ENCODE measurements at regions not wholly inside any gene's neighbourhood (a gene's known extent, or its start where the extent isn't known, plus 50 kb on each side); places are given as distances from the start of the nearest gene placed in this dataset.

GRCh38 chr2:18831916-18832510 is 242.6 kb upstream of the NT5C1B start:
- no peak for TF ChIP-seq SMC3 (conservative IDR thresholded peaks at IDR 0.05; ENCODE audit: poor library complexity)
- TF ChIP-seq RAD21 (conservative IDR thresholded peaks at IDR 0.05), result no peak
- no peak for TF ChIP-seq TAF1 (IDR thresholded peaks at IDR 0.05; ENCODE audit: low read depth)
- TF ChIP-seq MXI1 (conservative IDR thresholded peaks at IDR 0.05; ENCODE audit: poor library complexity, severe bottlenecking), result no peak
- no peak for TF ChIP-seq POLR2AphosphoS5 (IDR thresholded peaks at IDR 0.05)
- no peak for TF ChIP-seq CTCF (IDR thresholded peaks at IDR 0.05; ENCODE audit: poor library complexity, severe bottlenecking)
- Histone ChIP-seq H3K9me3 (ENCODE audit: low read length) (no peaks in the 10 kb centered on the region), H3K27ac (ENCODE audit: low read length) (no peak overlapping the region), H3K9ac (ENCODE audit: low read length) (no peak overlapping the region), H3K27me3 (ENCODE audit: insufficient read depth, low read depth, low read length) (no peaks in the 10 kb centered on the region), H4K20me1 (ENCODE audit: insufficient read depth) (no peaks in the 10 kb centered on the region), H3F3A (ENCODE audit: insufficient read depth, low read length, poor library complexity, severe bottlenecking) (no peaks in the 10 kb centered on the region), H3K4me2 (ENCODE audit: low read length) (no peak overlapping the region), H3K4me3 (ENCODE audit: low read length) (no peak overlapping the region), H3K79me2 (replicated peaks; ENCODE audit: insufficient read depth, low read length) (no peaks in the 10 kb centered on the region), H2AFZ (ENCODE audit: low read depth, low read length) (no peak overlapping the region), H3K36me3 (ENCODE audit: insufficient read depth, low read length) (no peaks in the 10 kb centered on the region), H3K9me2 (ENCODE audit: insufficient read depth, low read length) (no peaks in the 10 kb centered on the region)

GRCh38 chr2:18830962-18831361 is 241.6 kb upstream of the NT5C1B start:
- Histone ChIP-seq H3K4me2 (ENCODE audit: low read length) (no peak overlapping the region), H3K4me3 (ENCODE audit: low read length) (no peak overlapping the region), H3K27me3 (ENCODE audit: insufficient read depth, low read depth, low read length) (no peaks in the 10 kb centered on the region), H3K36me3 (ENCODE audit: insufficient read depth, low read length) (no peaks in the 10 kb centered on the region), H3F3A (ENCODE audit: insufficient read depth, low read length, poor library complexity, severe bottlenecking) (no peaks in the 10 kb centered on the region), H3K9me3 (ENCODE audit: low read length) (no peaks in the 10 kb centered on the region), H3K9ac (ENCODE audit: low read length) (no peak overlapping the region), H3K27ac (ENCODE audit: low read length) (no peak overlapping the region), H2AFZ (ENCODE audit: low read depth, low read length) (no peak overlapping the region), H3K79me2 (replicated peaks; ENCODE audit: insufficient read depth, low read length) (no peaks in the 10 kb centered on the region), H3K9me2 (ENCODE audit: insufficient read depth, low read length) (no peaks in the 10 kb centered on the region), H4K20me1 (ENCODE audit: insufficient read depth) (no peaks in the 10 kb centered on the region)
- TF ChIP-seq TAF1 (IDR thresholded peaks at IDR 0.05; ENCODE audit: low read depth), result no peak
- TF ChIP-seq POLR2AphosphoS5 (IDR thresholded peaks at IDR 0.05), result no peak
- no peak for TF ChIP-seq MXI1 (conservative IDR thresholded peaks at IDR 0.05; ENCODE audit: poor library complexity, severe bottlenecking)

- Histone ChIP-seq H3K36me3 (ENCODE audit: insufficient read depth, low read length) (no peaks in the 10 kb centered on the region), H3K9me2 (ENCODE audit: insufficient read depth, low read length) (no peaks in the 10 kb centered on the region), H3K9me3 (ENCODE audit: low read length) (no peaks in the 10 kb centered on the region), H3K4me2 (ENCODE audit: low read length) (no peak overlapping the region), H3K27me3 (ENCODE audit: insufficient read depth, low read depth, low read length) (no peaks in the 10 kb centered on the region), H2AFZ (ENCODE audit: low read depth, low read length) (no peak overlapping the region), H3K79me2 (replicated peaks; ENCODE audit: insufficient read depth, low read length) (no peaks in the 10 kb centered on the region), H3K9ac (ENCODE audit: low read length) (no peak overlapping the region), H3K4me3 (ENCODE audit: low read length) (no peak overlapping the region), H3K27ac (ENCODE audit: low read length) (no peak overlapping the region), H3F3A (ENCODE audit: insufficient read depth, low read length, poor library complexity, severe bottlenecking) (no peaks in the 10 kb centered on the region), H4K20me1 (ENCODE audit: insufficient read depth) (no peaks in the 10 kb centered on the region)
- TF ChIP-seq REST (IDR thresholded peaks at IDR 0.05; ENCODE audit: borderline replicate concordance) (no peak), SMC3 (conservative IDR thresholded peaks at IDR 0.05; ENCODE audit: poor library complexity) (no peak), EP300 (conservative IDR thresholded peaks at IDR 0.05; ENCODE audit: poor library complexity, severe bottlenecking) (no peak), EZH2 (IDR thresholded peaks at IDR 0.05; ENCODE audit: borderline replicate concordance, insufficient read depth, low read length, poor library complexity, severe bottlenecking) (no peak), RAD21 (conservative IDR thresholded peaks at IDR 0.05) (no peak), CTCF (IDR thresholded peaks at IDR 0.05; ENCODE audit: poor library complexity, severe bottlenecking) (no peak)
Observed at GRCh38 chr2:18829976-18830375, 240.6 kb upstream of the NT5C1B start.

Measured in neural cell (in vitro differentiated cells).